ENCODE measurements at regions not wholly inside any gene's neighbourhood (a gene's known extent, or its start where the extent isn't known, plus 50 kb on each side); places are given as distances from the start of the nearest gene placed in this dataset.

DNA sequence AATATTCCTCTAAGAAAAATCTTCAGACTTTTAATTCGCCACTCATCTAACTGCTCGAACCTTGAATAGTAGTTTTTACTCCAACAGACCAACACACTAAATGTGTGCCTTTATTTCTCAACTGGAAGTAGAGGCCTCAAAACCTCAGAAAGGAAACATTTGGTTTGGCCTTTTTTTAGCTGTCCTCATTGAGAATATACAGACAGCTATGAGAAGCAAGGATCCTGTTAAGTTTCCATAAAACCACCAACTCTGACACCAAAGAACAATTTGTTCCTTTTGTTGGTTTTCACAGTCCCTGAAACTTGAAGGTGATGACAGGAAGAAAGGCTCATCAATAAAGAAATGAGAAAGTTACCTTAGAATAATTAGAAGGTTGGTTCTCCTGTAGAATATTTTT, 199.2 kb upstream of the MEOX2 start:
- H3K36me3 Mint-ChIP-seq (ENCODE audit: low read depth, unreplicated experiment), result no peaks in the 10 kb centered on the region
- no peaks in the 10 kb centered on the region for H3K27me3 Mint-ChIP-seq (ENCODE audit: low read depth, unreplicated experiment)
- H4K20me1 ChIP-seq (ENCODE audit: insufficient read depth, low read length), result no peaks in the 10 kb centered on the region
- no peak overlapping the region for H2AFZ ChIP-seq (ENCODE audit: low read depth, low read length)
- no peak overlapping the region for H3K4me3 Mint-ChIP-seq (ENCODE audit: unreplicated experiment)
- TF ChIP-seq, protein P1, sequence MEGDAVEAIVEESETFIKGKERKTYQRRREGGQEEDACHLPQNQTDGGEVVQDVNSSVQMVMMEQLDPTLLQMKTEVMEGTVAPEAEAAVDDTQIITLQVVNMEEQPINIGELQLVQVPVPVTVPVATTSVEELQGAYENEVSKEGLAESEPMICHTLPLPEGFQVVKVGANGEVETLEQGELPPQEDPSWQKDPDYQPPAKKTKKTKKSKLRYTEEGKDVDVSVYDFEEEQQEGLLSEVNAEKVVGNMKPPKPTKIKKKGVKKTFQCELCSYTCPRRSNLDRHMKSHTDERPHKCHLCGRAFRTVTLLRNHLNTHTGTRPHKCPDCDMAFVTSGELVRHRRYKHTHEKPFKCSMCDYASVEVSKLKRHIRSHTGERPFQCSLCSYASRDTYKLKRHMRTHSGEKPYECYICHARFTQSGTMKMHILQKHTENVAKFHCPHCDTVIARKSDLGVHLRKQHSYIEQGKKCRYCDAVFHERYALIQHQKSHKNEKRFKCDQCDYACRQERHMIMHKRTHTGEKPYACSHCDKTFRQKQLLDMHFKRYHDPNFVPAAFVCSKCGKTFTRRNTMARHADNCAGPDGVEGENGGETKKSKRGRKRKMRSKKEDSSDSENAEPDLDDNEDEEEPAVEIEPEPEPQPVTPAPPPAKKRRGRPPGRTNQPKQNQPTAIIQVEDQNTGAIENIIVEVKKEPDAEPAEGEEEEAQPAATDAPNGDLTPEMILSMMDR (IDR thresholded peaks at IDR 0.05; ENCODE audit: insufficient read depth, low read depth, low read length), result no peak
- no peak for TF ChIP-seq EZH2 (IDR thresholded peaks at IDR 0.05; ENCODE audit: insufficient read depth, low read length)
- H3K27ac Mint-ChIP-seq (ENCODE audit: unreplicated experiment), result no peak overlapping the region
- H3K27ac ChIP-seq (ENCODE audit: low read depth, low read length), result no peak overlapping the region
- H3K9me3 Mint-ChIP-seq (ENCODE audit: unreplicated experiment), result no peaks in the 10 kb centered on the region
- no peaks in the 10 kb centered on the region for H3K27me3 ChIP-seq (ENCODE audit: insufficient read depth, low read length)
- no peaks in the 10 kb centered on the region for H3K79me2 ChIP-seq (ENCODE audit: insufficient read depth, low read length)
- H3K9me3 ChIP-seq (ENCODE audit: insufficient read depth, low read depth, low read length), result no peaks in the 10 kb centered on the region
- no peak overlapping the region for H3K4me2 ChIP-seq (ENCODE audit: low read length)
- no peak overlapping the region for H3K4me3 ChIP-seq (ENCODE audit: insufficient read depth, low read depth, low read length)
- H3K4me1 ChIP-seq (ENCODE audit: insufficient read depth, low read length), result no peaks in the 10 kb centered on the region
- FAIRE-seq (no peak), DNase-seq (ENCODE audit: low read depth) (no peak)
- no peaks in the 10 kb centered on the region for H3K4me1 Mint-ChIP-seq (ENCODE audit: low read depth, unreplicated experiment)
- no peaks in the 10 kb centered on the region for H3K36me3 ChIP-seq (ENCODE audit: insufficient read depth, low read length)
- H3K9ac ChIP-seq (ENCODE audit: low read length), result no peak overlapping the region

DNA sequence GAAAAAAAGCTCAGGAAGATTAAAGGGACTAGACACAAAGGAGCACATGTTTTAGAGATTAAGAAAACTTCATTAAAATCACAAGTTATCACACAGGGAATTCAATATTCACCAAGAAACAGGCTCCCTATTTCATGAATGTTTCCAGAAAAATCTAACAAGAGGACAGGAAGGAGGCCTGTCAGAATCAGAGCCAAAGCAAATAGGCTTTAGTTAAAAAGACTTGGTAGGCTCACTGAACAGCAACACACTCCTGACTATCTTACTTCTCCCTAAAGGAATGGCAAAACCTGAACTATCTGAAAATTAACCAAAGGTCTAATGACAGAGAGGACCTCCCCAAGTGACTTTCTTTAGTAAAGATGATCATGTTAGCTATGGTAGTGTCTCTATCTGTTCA, 188.3 kb upstream of the MEOX2 start:
- Histone ChIP-seq H3K9ac (ENCODE audit: low read length) (no peak overlapping the region), H3K9me3 (ENCODE audit: insufficient read depth, low read depth, low read length) (no peaks in the 10 kb centered on the region), H4K20me1 (ENCODE audit: insufficient read depth, low read length) (no peaks in the 10 kb centered on the region), H3K4me3 (ENCODE audit: insufficient read depth, low read depth, low read length) (no peak overlapping the region), H3K4me1 (ENCODE audit: insufficient read depth, low read length) (no peaks in the 10 kb centered on the region), H3K4me2 (ENCODE audit: low read length) (no peak overlapping the region), H3K36me3 (ENCODE audit: insufficient read depth, low read length) (no peaks in the 10 kb centered on the region), H2AFZ (ENCODE audit: low read depth, low read length) (no peak overlapping the region), H3K27me3 (ENCODE audit: insufficient read depth, low read length) (no peaks in the 10 kb centered on the region), H3K27ac (ENCODE audit: low read depth, low read length) (no peak overlapping the region), H3K79me2 (ENCODE audit: insufficient read depth, low read length) (no peaks in the 10 kb centered on the region)
- Mint-ChIP-seq H3K27ac (ENCODE audit: unreplicated experiment) (no peak overlapping the region), H3K4me1 (ENCODE audit: low read depth, unreplicated experiment) (no peaks in the 10 kb centered on the region), H3K27me3 (ENCODE audit: low read depth, unreplicated experiment) (no peaks in the 10 kb centered on the region), H3K4me3 (ENCODE audit: unreplicated experiment) (no peak overlapping the region), H3K36me3 (ENCODE audit: low read depth, unreplicated experiment) (peaks cover 3% of the 10 kb centered on the region), H3K9me3 (ENCODE audit: unreplicated experiment) (no peaks in the 10 kb centered on the region)
- no peak for FAIRE-seq
- TF ChIP-seq, protein P1 (IDR thresholded peaks at IDR 0.05; ENCODE audit: insufficient read depth, low read depth, low read length), result no peak
- TF ChIP-seq EZH2 (IDR thresholded peaks at IDR 0.05; ENCODE audit: insufficient read depth, low read length), result no peak
- DNase-seq (ENCODE audit: low read depth), result no peak

DNA sequence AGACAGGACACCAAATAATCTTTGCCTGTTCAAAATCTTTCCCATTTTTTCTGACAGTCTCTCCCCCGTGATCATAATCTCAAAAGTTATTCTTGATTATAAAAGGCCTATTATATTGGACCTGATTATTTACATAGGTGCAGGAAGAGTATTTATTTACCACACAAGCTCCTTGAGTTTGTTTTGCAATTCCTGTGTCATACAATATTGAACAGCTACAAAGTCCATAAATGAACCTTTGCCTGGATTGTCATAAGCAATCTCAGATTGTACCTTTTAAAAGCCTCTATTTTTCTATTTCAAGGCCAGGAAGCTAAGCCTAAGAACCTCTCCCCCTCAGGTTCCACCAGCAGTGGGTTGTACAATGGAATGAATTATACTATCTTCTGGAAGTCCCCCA, 183.9 kb upstream of the MEOX2 start:
- Histone ChIP-seq H3K9ac (ENCODE audit: low read length) (no peak overlapping the region), H3K4me1 (ENCODE audit: insufficient read depth, low read length) (no peaks in the 10 kb centered on the region), H3K36me3 (ENCODE audit: insufficient read depth, low read length) (no peaks in the 10 kb centered on the region), H4K20me1 (ENCODE audit: insufficient read depth, low read length) (no peaks in the 10 kb centered on the region), H3K27me3 (ENCODE audit: insufficient read depth, low read length) (no peaks in the 10 kb centered on the region), H3K79me2 (ENCODE audit: insufficient read depth, low read length) (no peaks in the 10 kb centered on the region), H3K27ac (ENCODE audit: low read depth, low read length) (no peak overlapping the region), H3K4me3 (ENCODE audit: insufficient read depth, low read depth, low read length) (no peak overlapping the region), H3K4me2 (ENCODE audit: low read length) (no peak overlapping the region), H3K9me3 (ENCODE audit: insufficient read depth, low read depth, low read length) (no peaks in the 10 kb centered on the region), H2AFZ (ENCODE audit: low read depth, low read length) (no peak overlapping the region)
- no peaks in the 10 kb centered on the region for H3K27me3 Mint-ChIP-seq (ENCODE audit: low read depth, unreplicated experiment)
- peaks cover 3% of the 10 kb centered on the region for H3K36me3 Mint-ChIP-seq (ENCODE audit: low read depth, unreplicated experiment)
- TF ChIP-seq, protein P1 (IDR thresholded peaks at IDR 0.05; ENCODE audit: insufficient read depth, low read depth, low read length), result no peak
- no peak for TF ChIP-seq EZH2 (IDR thresholded peaks at IDR 0.05; ENCODE audit: insufficient read depth, low read length)
- no peaks in the 10 kb centered on the region for H3K4me1 Mint-ChIP-seq (ENCODE audit: low read depth, unreplicated experiment)
- no peak overlapping the region for H3K4me3 Mint-ChIP-seq (ENCODE audit: unreplicated experiment)
- no peak for FAIRE-seq
- H3K9me3 Mint-ChIP-seq (ENCODE audit: unreplicated experiment), result no peaks in the 10 kb centered on the region
- no peak for DNase-seq (ENCODE audit: low read depth)
- H3K27ac Mint-ChIP-seq (ENCODE audit: unreplicated experiment), result no peak overlapping the region

All from astrocyte (in vitro differentiated cells and primary cell).